Left ventricle myocardium inferior (tissue), 1 donor: ENCODE measurements at regions not wholly inside any gene's neighbourhood (a gene's known extent, or its start where the extent isn't known, plus 50 kb on each side); places are given as distances from the start of the nearest gene placed in this dataset.

Experiments used
- DNase-seq: peaks from one replicate; pipeline ENCODE4 v3.0.0-alpha.2; 2020
- H3K27ac ChIP-seq: fragments of 200-600 bp; replicated peaks from 2 replicates; pipeline ENCODE4 v1.8.0; 2021
- H3K27me3 ChIP-seq: fragments of 200-600 bp; 2 replicates; pipeline ENCODE4 v1.8.0; 2021; ENCODE audit warnings: low read depth
- H3K36me3 ChIP-seq: fragments of 200-600 bp; 2 replicates; pipeline ENCODE4 v1.8.0; 2021
- H3K4me1 ChIP-seq: fragments of 200-600 bp; 2 replicates; pipeline ENCODE4 v1.8.0; 2021
- H3K4me3 ChIP-seq: fragments of 200-600 bp; 2 replicates; pipeline ENCODE4 v1.8.0; 2021; ENCODE audit warnings: mild to moderate bottlenecking, moderate library complexity
- H3K9me3 ChIP-seq: fragments of 200-600 bp; replicated peaks from 2 replicates; pipeline ENCODE4 v1.8.0; 2021
- intact Hi-C: fragments of 100-400 bp; cut with micrococcal nuclease; formaldehyde crosslinking; loops from one replicate; pipeline ENCODE4 v1.11.0; 2022
- TF ChIP-seq, protein P1 (sequence below): fragments of 200-600 bp; IDR thresholded peaks from 2 replicates; pipeline ENCODE4 v1.8.0; 2021; ENCODE audit warnings: antibody characterized with exemption, mild to moderate bottlenecking, borderline replicate concordance
- donor health status: DM: no; HTN: yes; CAD: no; lungs with severe emphysema.

DNA sequence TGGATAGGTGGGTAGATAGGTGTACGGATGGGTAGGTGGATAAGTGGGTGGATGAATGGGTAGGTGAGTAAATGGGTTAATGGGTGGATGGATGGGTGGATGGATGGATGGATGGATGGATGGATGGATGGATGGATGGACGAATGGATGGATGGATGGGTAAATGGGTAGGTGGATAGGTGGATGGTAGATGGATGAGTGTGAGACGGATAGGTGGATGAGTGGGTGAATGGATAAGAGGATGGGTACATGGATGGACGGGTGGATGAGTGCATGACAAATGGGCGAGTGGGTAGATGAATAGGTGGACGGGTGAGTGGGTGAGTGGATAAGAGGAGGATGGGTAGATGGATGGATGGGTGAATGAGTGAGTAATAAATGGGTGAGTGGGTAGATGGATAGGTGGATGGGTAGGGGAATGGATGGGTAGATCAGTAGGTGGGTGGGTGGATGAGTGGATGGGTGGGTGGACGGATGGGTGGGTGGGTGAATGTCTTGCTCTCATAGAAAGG lies 179.2 kb downstream of the FGF18 start:
- Histone ChIP-seq H3K4me3 (no peak overlapping the region), H3K4me1 (peaks cover 13% of the 10 kb centered on the region), H3K27ac (no peak overlapping the region), H3K36me3 (no peaks in the 10 kb centered on the region), H3K9me3 (peaks cover 6% of the 10 kb centered on the region), H3K27me3 (no peaks in the 10 kb centered on the region)
- intact Hi-C loops, result no loop called here
- no peak for DNase-seq
- TF ChIP-seq, protein P1, sequence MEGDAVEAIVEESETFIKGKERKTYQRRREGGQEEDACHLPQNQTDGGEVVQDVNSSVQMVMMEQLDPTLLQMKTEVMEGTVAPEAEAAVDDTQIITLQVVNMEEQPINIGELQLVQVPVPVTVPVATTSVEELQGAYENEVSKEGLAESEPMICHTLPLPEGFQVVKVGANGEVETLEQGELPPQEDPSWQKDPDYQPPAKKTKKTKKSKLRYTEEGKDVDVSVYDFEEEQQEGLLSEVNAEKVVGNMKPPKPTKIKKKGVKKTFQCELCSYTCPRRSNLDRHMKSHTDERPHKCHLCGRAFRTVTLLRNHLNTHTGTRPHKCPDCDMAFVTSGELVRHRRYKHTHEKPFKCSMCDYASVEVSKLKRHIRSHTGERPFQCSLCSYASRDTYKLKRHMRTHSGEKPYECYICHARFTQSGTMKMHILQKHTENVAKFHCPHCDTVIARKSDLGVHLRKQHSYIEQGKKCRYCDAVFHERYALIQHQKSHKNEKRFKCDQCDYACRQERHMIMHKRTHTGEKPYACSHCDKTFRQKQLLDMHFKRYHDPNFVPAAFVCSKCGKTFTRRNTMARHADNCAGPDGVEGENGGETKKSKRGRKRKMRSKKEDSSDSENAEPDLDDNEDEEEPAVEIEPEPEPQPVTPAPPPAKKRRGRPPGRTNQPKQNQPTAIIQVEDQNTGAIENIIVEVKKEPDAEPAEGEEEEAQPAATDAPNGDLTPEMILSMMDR, result no peak

DNA sequence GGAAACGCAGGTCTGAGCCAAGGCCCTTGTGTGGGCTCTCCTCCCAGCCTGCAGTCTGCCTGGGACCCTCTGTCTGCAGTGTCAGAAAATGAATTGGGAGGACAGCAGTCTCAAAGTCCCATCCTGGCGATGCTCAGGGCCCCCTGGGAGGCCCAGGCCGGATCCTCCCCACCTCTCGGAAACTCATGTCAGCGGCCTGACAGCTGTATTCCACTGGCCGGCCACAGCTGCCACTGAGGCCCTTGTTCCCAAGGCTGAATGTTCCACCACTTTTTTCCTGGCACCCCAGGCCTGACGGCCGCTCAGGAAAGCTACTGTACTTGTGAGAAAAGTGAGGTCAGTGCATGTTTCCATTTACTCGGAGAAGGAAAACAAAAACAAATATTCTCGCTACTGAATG lies 180.0 kb downstream of the FGF18 start:
- no peaks in the 10 kb centered on the region for H3K36me3 ChIP-seq
- peaks cover 13% of the 10 kb centered on the region for H3K4me1 ChIP-seq
- H3K9me3 ChIP-seq, result peaks cover 6% of the 10 kb centered on the region
- peak; percentile 55 for DNase-seq
- no peak overlapping the region for H3K4me3 ChIP-seq
- H3K27me3 ChIP-seq, result no peaks in the 10 kb centered on the region
- no peak overlapping the region for H3K27ac ChIP-seq
- TF ChIP-seq, protein P1, result no peak
- intact Hi-C loops, result no loop called here

DNA sequence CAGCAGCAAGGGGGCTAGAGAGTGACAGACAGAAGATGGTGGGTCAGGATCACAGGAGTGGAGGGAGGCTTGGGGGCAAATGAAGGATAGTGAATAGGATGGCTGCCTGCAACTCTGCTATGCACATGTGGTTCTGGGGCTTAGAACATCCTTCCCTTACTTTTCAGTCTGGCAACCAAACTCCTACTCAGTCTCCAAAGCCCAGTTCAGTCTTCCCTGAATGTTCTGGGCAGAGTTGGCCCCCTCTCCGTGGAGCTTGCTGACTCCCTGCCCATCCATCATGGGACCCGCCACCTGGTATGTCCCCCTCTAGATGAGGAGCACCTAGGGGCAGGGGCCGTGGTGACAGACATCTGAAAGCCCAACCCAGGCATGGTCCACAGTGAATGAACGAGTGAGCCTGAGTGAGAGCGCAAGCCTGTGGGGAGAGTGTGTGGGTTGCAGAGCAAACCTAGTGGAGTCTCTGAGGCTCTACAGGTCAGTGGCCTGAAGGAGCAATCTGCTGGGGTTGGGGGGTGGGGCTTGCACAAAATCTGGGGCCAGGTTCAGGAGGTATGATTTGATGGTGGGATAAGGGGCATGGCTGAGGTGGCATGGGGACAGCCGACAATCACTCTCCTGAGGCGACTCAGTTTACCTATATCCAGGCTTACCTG lies 180.6 kb downstream of the FGF18 start:
- Histone ChIP-seq H3K9me3 (peaks cover 6% of the 10 kb centered on the region), H3K36me3 (no peaks in the 10 kb centered on the region), H3K4me3 (no peak overlapping the region), H3K27ac (no peak overlapping the region), H3K27me3 (no peaks in the 10 kb centered on the region), H3K4me1 (peaks cover 13% of the 10 kb centered on the region)
- TF ChIP-seq, protein P1, result no peak
- DNase-seq, result no peak
- intact Hi-C loops, result no loop called here

GRCh38 chr5:171600741-171601265 lies 181.4 kb downstream of the FGF18 start:
- intact Hi-C loops, result no loop called here
- TF ChIP-seq, protein P1, result no peak
- H3K4me1 ChIP-seq, result peaks cover 10% of the 10 kb centered on the region
- no peak overlapping the region for H3K4me3 ChIP-seq
- DNase-seq, result peak; percentile 42
- H3K27me3 ChIP-seq, result no peaks in the 10 kb centered on the region
- H3K27ac ChIP-seq, result no peak overlapping the region
- H3K36me3 ChIP-seq, result no peaks in the 10 kb centered on the region
- peaks cover 6% of the 10 kb centered on the region for H3K9me3 ChIP-seq

DNA sequence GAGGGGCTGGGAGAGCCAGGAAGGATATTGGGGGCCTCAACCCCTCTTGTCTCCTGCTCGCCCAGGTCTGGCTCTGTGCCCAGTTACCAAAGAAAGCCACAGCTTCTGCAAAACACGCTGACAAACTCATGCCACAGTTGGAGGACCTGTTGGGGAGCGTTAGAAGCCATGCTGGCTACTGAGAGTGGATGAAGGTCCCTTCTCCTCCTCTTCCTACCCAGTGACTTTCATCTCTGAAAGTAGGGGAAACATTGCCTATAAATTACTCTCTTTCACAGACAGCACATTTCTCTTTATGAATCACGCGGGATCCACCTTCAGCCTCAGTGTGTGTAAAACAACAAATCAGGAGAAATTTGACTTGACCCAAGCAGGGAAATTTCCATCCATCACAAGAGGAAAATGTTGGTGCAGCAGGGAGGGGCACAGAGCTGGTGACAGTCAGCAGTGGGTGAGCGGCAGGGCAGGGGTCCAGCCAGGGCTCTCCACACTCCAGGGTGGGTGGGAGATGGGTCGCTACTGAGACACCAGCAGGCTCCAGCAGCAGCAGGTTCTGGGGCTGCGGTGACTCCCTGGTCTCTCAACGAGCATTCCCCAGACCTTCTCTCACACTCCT lies 181.9 kb downstream of the FGF18 start:
- DNase-seq, result no peak
- Histone ChIP-seq H3K4me1 (peaks cover 5% of the 10 kb centered on the region), H3K27ac (no peak overlapping the region), H3K36me3 (no peaks in the 10 kb centered on the region), H3K4me3 (no peak overlapping the region), H3K9me3 (peaks cover 10% of the 10 kb centered on the region), H3K27me3 (no peaks in the 10 kb centered on the region)
- TF ChIP-seq, protein P1, result no peak
- intact Hi-C loops, result no loop called here
